ENCODE measurements at regions not wholly inside any gene's neighbourhood (a gene's known extent, or its start where the extent isn't known, plus 50 kb on each side); places are given as distances from the start of the nearest gene placed in this dataset.

DNA sequence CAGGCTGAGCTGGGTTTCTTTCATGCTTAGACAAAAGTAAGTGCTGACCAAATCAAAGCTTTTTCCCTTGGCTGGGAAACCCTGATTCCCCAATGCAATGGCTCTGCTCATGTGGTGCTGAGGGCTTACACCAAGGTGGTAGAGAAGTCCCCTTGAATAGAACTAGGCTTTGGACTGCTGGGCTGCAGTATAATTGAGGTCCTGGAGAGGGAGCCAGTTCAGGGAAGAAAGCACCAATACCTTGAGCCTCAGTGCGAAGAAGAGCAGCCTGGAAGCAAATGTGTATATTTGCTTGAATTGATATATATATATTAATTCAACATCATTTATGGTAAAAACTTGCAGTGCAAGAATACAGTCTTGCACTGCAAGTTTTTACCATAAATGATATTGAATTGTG is 391.1 kb downstream of the RPS24 start:
- Histone ChIP-seq H3K4me2 (ENCODE audit: low read length) (no peak overlapping the region), H2AK5ac (ENCODE audit: low read length) (no peak overlapping the region), H3K27ac (ENCODE audit: low read depth, low read length) (no peak overlapping the region), H3K4ac (ENCODE audit: low read depth, low read length) (no peak overlapping the region), H3K79me1 (ENCODE audit: low read length) (no peaks in the 10 kb centered on the region), H2BK15ac (replicated peaks; ENCODE audit: low read depth) (no peak overlapping the region), H3K4me1 (ENCODE audit: control insufficient read depth, low read depth, low read length) (peaks cover 3% of the 10 kb centered on the region), H2BK5ac (ENCODE audit: low read length) (no peak overlapping the region), H3K79me2 (ENCODE audit: control insufficient read depth, insufficient read depth, low read length) (no peaks in the 10 kb centered on the region), H2BK120ac (ENCODE audit: low read depth, low read length) (no peak overlapping the region), H3K56ac (ENCODE audit: low read length) (no peak overlapping the region), H3K27me3 (ENCODE audit: insufficient read depth, low read length, poor library complexity) (no peaks in the 10 kb centered on the region), H3K9ac (ENCODE audit: low read length) (no peak overlapping the region), H3K4me3 (ENCODE audit: low read length) (no peak overlapping the region), H4K5ac (ENCODE audit: low read length) (no peak overlapping the region), H3K23ac (ENCODE audit: low read length) (no peak overlapping the region), H3K36me3 (ENCODE audit: control insufficient read depth, insufficient read depth, low read length) (no peaks in the 10 kb centered on the region), H4K8ac (ENCODE audit: low read depth, low read length) (no peak overlapping the region), H3K18ac (ENCODE audit: low read length) (no peak overlapping the region)
- peak; percentile 58 for DNase-seq
- no CpG with 5 or more reads among the region's 1 CpG for WGBS (ENCODE audit: extremely low coverage, insufficient coverage, low lambda C conversion rate)

- WGBS (ENCODE audit: extremely low coverage, insufficient coverage, low lambda C conversion rate) = no CpG with 5 or more reads among the region's 3 CpGs
- no peak overlapping the region for H2BK120ac ChIP-seq (ENCODE audit: low read depth, low read length)
- H3K4me3 ChIP-seq (ENCODE audit: low read length) = no peak overlapping the region
- no peak for DNase-seq
- no peak overlapping the region for H3K4me2 ChIP-seq (ENCODE audit: low read length)
- no peak overlapping the region for H3K23ac ChIP-seq (ENCODE audit: low read length)
- H3K27ac ChIP-seq (ENCODE audit: low read depth, low read length) = no peak overlapping the region
- H3K79me2 ChIP-seq (ENCODE audit: control insufficient read depth, insufficient read depth, low read length) = no peaks in the 10 kb centered on the region
- no peaks in the 10 kb centered on the region for H3K4me1 ChIP-seq (ENCODE audit: control insufficient read depth, low read depth, low read length)
- no peaks in the 10 kb centered on the region for H3K79me1 ChIP-seq (ENCODE audit: low read length)
- H3K36me3 ChIP-seq (ENCODE audit: control insufficient read depth, insufficient read depth, low read length) = no peaks in the 10 kb centered on the region
- H2AK5ac ChIP-seq (ENCODE audit: low read length) = no peak overlapping the region
- no peak overlapping the region for H3K4ac ChIP-seq (ENCODE audit: low read depth, low read length)
- H3K27me3 ChIP-seq (ENCODE audit: insufficient read depth, low read length, poor library complexity) = no peaks in the 10 kb centered on the region
- no peak overlapping the region for H4K8ac ChIP-seq (ENCODE audit: low read depth, low read length)
- H3K18ac ChIP-seq (ENCODE audit: low read length) = no peak overlapping the region
- no peak overlapping the region for H3K9ac ChIP-seq (ENCODE audit: low read length)
- no peak overlapping the region for H3K56ac ChIP-seq (ENCODE audit: low read length)
- no peak overlapping the region for H2BK15ac ChIP-seq (replicated peaks; ENCODE audit: low read depth)
- no peak overlapping the region for H4K5ac ChIP-seq (ENCODE audit: low read length)
- H2BK5ac ChIP-seq (ENCODE audit: low read length) = no peak overlapping the region
These were observed 392.5 kb downstream of the RPS24 start for GRCh38 chr10:78426181-78426580.

DNA sequence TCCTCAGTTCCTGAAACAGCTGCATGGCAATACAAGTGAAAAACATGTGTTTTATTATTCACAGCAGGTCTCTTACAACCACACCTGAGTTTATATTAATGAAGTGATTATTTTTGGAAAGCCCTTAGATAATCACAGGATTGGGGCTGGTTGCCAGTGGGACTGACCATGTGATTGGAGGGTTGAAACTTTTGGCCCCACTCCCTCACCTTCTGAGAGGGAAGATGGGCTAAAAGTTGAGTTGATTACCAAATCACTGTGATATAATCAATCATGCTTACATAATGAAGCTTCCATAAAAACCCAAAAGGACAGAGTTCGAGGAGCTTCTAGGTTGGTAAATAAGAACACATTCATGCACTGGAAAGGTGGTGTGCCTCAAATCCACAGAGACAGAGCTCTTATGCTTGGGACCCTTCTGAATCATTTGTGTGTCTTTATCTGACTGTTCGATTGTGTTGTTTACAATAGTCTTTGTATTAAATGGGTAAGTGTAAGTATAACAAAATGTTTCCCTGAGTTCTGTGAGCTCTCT is 393.9 kb downstream of the RPS24 start:
- no peaks in the 10 kb centered on the region for H3K27me3 ChIP-seq (ENCODE audit: insufficient read depth, low read length, poor library complexity)
- H3K27ac ChIP-seq (ENCODE audit: low read depth, low read length) = no peak overlapping the region
- no peaks in the 10 kb centered on the region for H3K79me2 ChIP-seq (ENCODE audit: control insufficient read depth, insufficient read depth, low read length)
- no peak overlapping the region for H2AK5ac ChIP-seq (ENCODE audit: low read length)
- no peak for DNase-seq
- H3K79me1 ChIP-seq (ENCODE audit: low read length) = no peaks in the 10 kb centered on the region
- H3K4me3 ChIP-seq (ENCODE audit: low read length) = no peak overlapping the region
- no peak overlapping the region for H3K56ac ChIP-seq (ENCODE audit: low read length)
- H3K18ac ChIP-seq (ENCODE audit: low read length) = no peak overlapping the region
- H3K4me2 ChIP-seq (ENCODE audit: low read length) = no peak overlapping the region
- no peak overlapping the region for H2BK15ac ChIP-seq (replicated peaks; ENCODE audit: low read depth)
- no peak overlapping the region for H3K4ac ChIP-seq (ENCODE audit: low read depth, low read length)
- no peak overlapping the region for H2BK120ac ChIP-seq (ENCODE audit: low read depth, low read length)
- H2BK5ac ChIP-seq (ENCODE audit: low read length) = no peak overlapping the region
- no peak overlapping the region for H4K8ac ChIP-seq (ENCODE audit: low read depth, low read length)
- no peaks in the 10 kb centered on the region for H3K36me3 ChIP-seq (ENCODE audit: control insufficient read depth, insufficient read depth, low read length)
- H3K23ac ChIP-seq (ENCODE audit: low read length) = no peak overlapping the region
- no peak overlapping the region for H3K9ac ChIP-seq (ENCODE audit: low read length)
- no peaks in the 10 kb centered on the region for H3K4me1 ChIP-seq (ENCODE audit: control insufficient read depth, low read depth, low read length)
- WGBS (ENCODE audit: extremely low coverage, insufficient coverage, low lambda C conversion rate) = no CpG with 5 or more reads among the region's 2 CpGs
- no peak overlapping the region for H4K5ac ChIP-seq (ENCODE audit: low read length)

- H3K79me1 ChIP-seq (ENCODE audit: low read length) = no peaks in the 10 kb centered on the region
- no peak overlapping the region for H3K9ac ChIP-seq (ENCODE audit: low read length)
- no peak overlapping the region for H2BK5ac ChIP-seq (ENCODE audit: low read length)
- H3K23ac ChIP-seq (ENCODE audit: low read length) = no peak overlapping the region
- no peak overlapping the region for H2BK120ac ChIP-seq (ENCODE audit: low read depth, low read length)
- no peaks in the 10 kb centered on the region for H3K79me2 ChIP-seq (ENCODE audit: control insufficient read depth, insufficient read depth, low read length)
- no peak overlapping the region for H4K8ac ChIP-seq (ENCODE audit: low read depth, low read length)
- H3K18ac ChIP-seq (ENCODE audit: low read length) = no peak overlapping the region
- H2BK15ac ChIP-seq (replicated peaks; ENCODE audit: low read depth) = no peak overlapping the region
- no peak for DNase-seq
- H3K27me3 ChIP-seq (ENCODE audit: insufficient read depth, low read length, poor library complexity) = no peaks in the 10 kb centered on the region
- no peak overlapping the region for H2AK5ac ChIP-seq (ENCODE audit: low read length)
- H3K56ac ChIP-seq (ENCODE audit: low read length) = no peak overlapping the region
- H4K5ac ChIP-seq (ENCODE audit: low read length) = no peak overlapping the region
- no peak overlapping the region for H3K4me3 ChIP-seq (ENCODE audit: low read length)
- H3K4ac ChIP-seq (ENCODE audit: low read depth, low read length) = no peak overlapping the region
- H3K36me3 ChIP-seq (ENCODE audit: control insufficient read depth, insufficient read depth, low read length) = no peaks in the 10 kb centered on the region
- WGBS (ENCODE audit: extremely low coverage, insufficient coverage, low lambda C conversion rate) = 100% methylated on average over 1 of the region's 2 CpGs
- H3K27ac ChIP-seq (ENCODE audit: low read depth, low read length) = no peak overlapping the region
- peaks cover 3% of the 10 kb centered on the region for H3K4me1 ChIP-seq (ENCODE audit: control insufficient read depth, low read depth, low read length)
- no peak overlapping the region for H3K4me2 ChIP-seq (ENCODE audit: low read length)
These were observed 394.9 kb downstream of the RPS24 start for GRCh38 chr10:78428579-78428978.

GRCh38 chr10:78429984-78430383 is 396.3 kb downstream of the RPS24 start:
- no peak for DNase-seq
- H3K4me3 ChIP-seq (ENCODE audit: low read length) = no peak overlapping the region
- H2BK15ac ChIP-seq (replicated peaks; ENCODE audit: low read depth) = no peak overlapping the region

GRCh38 chr10:78432583-78432982 is 398.9 kb downstream of the RPS24 start:
- H3K4me3 ChIP-seq (ENCODE audit: low read length) = no peak overlapping the region
- H2AK5ac ChIP-seq (ENCODE audit: low read length) = peak overlapping the region; percentile 49
- H3K79me1 ChIP-seq (ENCODE audit: low read length) = no peaks in the 10 kb centered on the region
- DNase-seq = peak; percentile 45
- no peak overlapping the region for H4K8ac ChIP-seq (ENCODE audit: low read depth, low read length)
- H2BK120ac ChIP-seq (ENCODE audit: low read depth, low read length) = no peak overlapping the region
- peak overlapping the region; percentile 37 for H2BK5ac ChIP-seq (ENCODE audit: low read length)
- peak overlapping the region; percentile 84 for H3K56ac ChIP-seq (ENCODE audit: low read length)
- H3K36me3 ChIP-seq (ENCODE audit: control insufficient read depth, insufficient read depth, low read length) = no peaks in the 10 kb centered on the region
- no peaks in the 10 kb centered on the region for H3K79me2 ChIP-seq (ENCODE audit: control insufficient read depth, insufficient read depth, low read length)
- peak overlapping the region; percentile 76 for H3K23ac ChIP-seq (ENCODE audit: low read length)
- H4K5ac ChIP-seq (ENCODE audit: low read length) = no peak overlapping the region
- H3K27me3 ChIP-seq (ENCODE audit: insufficient read depth, low read length, poor library complexity) = no peaks in the 10 kb centered on the region
- H3K18ac ChIP-seq (ENCODE audit: low read length) = no peak overlapping the region
- peaks cover 13% of the 10 kb centered on the region for H3K4me1 ChIP-seq (ENCODE audit: control insufficient read depth, low read depth, low read length)
- no peak overlapping the region for H2BK15ac ChIP-seq (replicated peaks; ENCODE audit: low read depth)
- peak overlapping the region; percentile 17 for H3K4ac ChIP-seq (ENCODE audit: low read depth, low read length)
- no peak overlapping the region for H3K4me2 ChIP-seq (ENCODE audit: low read length)
- H3K27ac ChIP-seq (ENCODE audit: low read depth, low read length) = peak overlapping the region; percentile 51
- H3K9ac ChIP-seq (ENCODE audit: low read length) = peak overlapping the region; percentile 41
- WGBS (ENCODE audit: extremely low coverage, insufficient coverage, low lambda C conversion rate) = no CpG with 5 or more reads among the region's 2 CpGs

More at GRCh38 chr10:78429984-78430383, 396.3 kb downstream of the RPS24 start:
- H3K18ac ChIP-seq (ENCODE audit: low read length) = no peak overlapping the region
- no peaks in the 10 kb centered on the region for H3K27me3 ChIP-seq (ENCODE audit: insufficient read depth, low read length, poor library complexity)
- H4K5ac ChIP-seq (ENCODE audit: low read length) = no peak overlapping the region
- H3K4ac ChIP-seq (ENCODE audit: low read depth, low read length) = no peak overlapping the region
- no peak overlapping the region for H3K4me2 ChIP-seq (ENCODE audit: low read length)
- H3K9ac ChIP-seq (ENCODE audit: low read length) = no peak overlapping the region
- H3K36me3 ChIP-seq (ENCODE audit: control insufficient read depth, insufficient read depth, low read length) = no peaks in the 10 kb centered on the region
- no peaks in the 10 kb centered on the region for H3K79me1 ChIP-seq (ENCODE audit: low read length)
- H3K4me1 ChIP-seq (ENCODE audit: control insufficient read depth, low read depth, low read length) = peaks cover 3% of the 10 kb centered on the region
- H3K79me2 ChIP-seq (ENCODE audit: control insufficient read depth, insufficient read depth, low read length) = no peaks in the 10 kb centered on the region
- H2BK120ac ChIP-seq (ENCODE audit: low read depth, low read length) = no peak overlapping the region
- H3K23ac ChIP-seq (ENCODE audit: low read length) = no peak overlapping the region
- no peak overlapping the region for H4K8ac ChIP-seq (ENCODE audit: low read depth, low read length)
- no peak overlapping the region for H2BK5ac ChIP-seq (ENCODE audit: low read length)
- no peak overlapping the region for H3K56ac ChIP-seq (ENCODE audit: low read length)
- WGBS (ENCODE audit: extremely low coverage, insufficient coverage, low lambda C conversion rate) = no CpG with 5 or more reads among the region's 3 CpGs
- H2AK5ac ChIP-seq (ENCODE audit: low read length) = no peak overlapping the region
- H3K27ac ChIP-seq (ENCODE audit: low read depth, low read length) = no peak overlapping the region

Measured in mesendoderm (in vitro differentiated cells).